ENCODE measurements at regions not wholly inside any gene's neighbourhood (a gene's known extent, or its start where the extent isn't known, plus 50 kb on each side); places are given as distances from the start of the nearest gene placed in this dataset.

DNA sequence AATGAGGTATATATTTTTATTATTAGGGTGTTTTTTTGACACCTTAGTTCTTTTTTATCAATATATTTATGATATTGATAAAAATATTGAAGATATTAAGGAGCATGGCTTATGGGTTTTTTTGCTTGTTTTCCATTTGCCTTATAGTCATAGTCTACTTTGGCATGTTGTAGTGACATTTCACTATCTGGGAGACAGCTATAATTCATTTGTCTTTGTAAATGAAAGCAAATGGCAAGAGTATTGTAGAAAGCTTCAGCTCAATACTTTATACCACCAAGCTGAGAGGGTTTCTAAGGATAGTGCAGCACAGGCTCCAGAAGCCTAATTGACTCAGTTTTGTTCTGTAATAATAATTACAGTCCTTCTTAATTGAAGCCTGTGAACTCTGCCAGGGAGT is 1182.3 kb downstream of the EFNA5 start:
- CTCF ChIA-PET (ENCODE audit: unreplicated experiment): no interaction called here
- no peak overlapping the region for H3K27ac ChIP-seq (ENCODE audit: low read depth, low read length, poor library complexity, severe bottlenecking)
- H3K9me3 ChIP-seq (ENCODE audit: low read length): no peaks in the 10 kb centered on the region
- H3K9me2 ChIP-seq (ENCODE audit: insufficient read depth, low read length): no peaks in the 10 kb centered on the region
- H3K4me2 ChIP-seq (ENCODE audit: low read length): no peak overlapping the region
- no peak for DNase-seq (ENCODE audit: low spot score)
- H3K79me2 ChIP-seq (ENCODE audit: insufficient read depth, low read depth, low read length): no peaks in the 10 kb centered on the region
- no peaks in the 10 kb centered on the region for H4K20me1 ChIP-seq (ENCODE audit: insufficient read depth, low read length)
- POLR2A ChIA-PET: interaction anchor here (0.6 to 0.9 kb wide), 2 partner anchors 11 to 567 kb away, joined by 3 read pairs; no protein-coding TSS in a partner anchor
- no peak overlapping the region for H3K4me3 ChIP-seq (ENCODE audit: low read depth, low read length, poor library complexity, severe bottlenecking)
- TF ChIP-seq EZH2phosphoT487 (IDR thresholded peaks at IDR 0.05; ENCODE audit: borderline replicate concordance, low read depth, low read length): no peak
- TF ChIP-seq, protein P1, sequence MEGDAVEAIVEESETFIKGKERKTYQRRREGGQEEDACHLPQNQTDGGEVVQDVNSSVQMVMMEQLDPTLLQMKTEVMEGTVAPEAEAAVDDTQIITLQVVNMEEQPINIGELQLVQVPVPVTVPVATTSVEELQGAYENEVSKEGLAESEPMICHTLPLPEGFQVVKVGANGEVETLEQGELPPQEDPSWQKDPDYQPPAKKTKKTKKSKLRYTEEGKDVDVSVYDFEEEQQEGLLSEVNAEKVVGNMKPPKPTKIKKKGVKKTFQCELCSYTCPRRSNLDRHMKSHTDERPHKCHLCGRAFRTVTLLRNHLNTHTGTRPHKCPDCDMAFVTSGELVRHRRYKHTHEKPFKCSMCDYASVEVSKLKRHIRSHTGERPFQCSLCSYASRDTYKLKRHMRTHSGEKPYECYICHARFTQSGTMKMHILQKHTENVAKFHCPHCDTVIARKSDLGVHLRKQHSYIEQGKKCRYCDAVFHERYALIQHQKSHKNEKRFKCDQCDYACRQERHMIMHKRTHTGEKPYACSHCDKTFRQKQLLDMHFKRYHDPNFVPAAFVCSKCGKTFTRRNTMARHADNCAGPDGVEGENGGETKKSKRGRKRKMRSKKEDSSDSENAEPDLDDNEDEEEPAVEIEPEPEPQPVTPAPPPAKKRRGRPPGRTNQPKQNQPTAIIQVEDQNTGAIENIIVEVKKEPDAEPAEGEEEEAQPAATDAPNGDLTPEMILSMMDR (conservative IDR thresholded peaks at IDR 0.05; ENCODE audit: low read length): no peak
- intact Hi-C loops (cut with micrococcal nuclease; ENCODE audit: unreplicated experiment): no loop called here
- no peaks in the 10 kb centered on the region for H3K4me1 ChIP-seq (ENCODE audit: insufficient read depth, low read length, poor library complexity, severe bottlenecking)
- H2AFZ ChIP-seq (ENCODE audit: low read length): no peak overlapping the region
- no TSS peak for BruUV-seq (replicated peaks)
- no peaks in the 10 kb centered on the region for H3K36me3 ChIP-seq (ENCODE audit: insufficient read depth, low read length)

DNA sequence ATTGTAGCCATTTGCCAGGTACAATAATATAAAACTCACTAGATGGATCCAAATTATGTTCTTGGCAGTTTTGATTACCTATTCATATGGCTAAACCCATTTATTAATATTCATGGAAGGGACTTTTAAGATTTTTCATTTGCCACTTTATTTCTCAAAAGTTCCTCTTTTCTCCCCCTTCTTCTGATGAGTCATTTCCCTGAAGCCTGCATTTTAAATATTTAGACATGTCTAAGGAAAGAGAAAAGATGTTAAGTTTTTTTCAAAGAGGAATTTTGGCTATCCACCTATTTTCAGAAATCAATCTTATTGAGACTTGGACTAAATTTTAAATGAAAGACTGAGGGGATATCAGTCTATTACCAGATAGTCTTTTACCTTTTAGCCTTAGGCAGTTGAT is 1189.4 kb downstream of the EFNA5 start:
- Histone ChIP-seq H2AFZ (ENCODE audit: low read length) (no peak overlapping the region), H3K9me2 (ENCODE audit: insufficient read depth, low read length) (no peaks in the 10 kb centered on the region), H3K9me3 (ENCODE audit: low read length) (no peaks in the 10 kb centered on the region), H4K20me1 (ENCODE audit: insufficient read depth, low read length) (no peaks in the 10 kb centered on the region), H3K79me2 (ENCODE audit: insufficient read depth, low read depth, low read length) (no peaks in the 10 kb centered on the region), H3K4me2 (ENCODE audit: low read length) (no peak overlapping the region), H3K27ac (ENCODE audit: low read depth, low read length, poor library complexity, severe bottlenecking) (no peak overlapping the region), H3K4me1 (ENCODE audit: insufficient read depth, low read length, poor library complexity, severe bottlenecking) (no peaks in the 10 kb centered on the region), H3K36me3 (ENCODE audit: insufficient read depth, low read length) (no peaks in the 10 kb centered on the region), H3K4me3 (ENCODE audit: low read depth, low read length, poor library complexity, severe bottlenecking) (no peak overlapping the region)
- BruUV-seq (replicated peaks): no TSS peak
- POLR2A ChIA-PET: no interaction called here
- intact Hi-C loops (cut with micrococcal nuclease; ENCODE audit: unreplicated experiment): no loop called here
- CTCF ChIA-PET (ENCODE audit: unreplicated experiment): no interaction called here
- TF ChIP-seq EZH2phosphoT487 (IDR thresholded peaks at IDR 0.05; ENCODE audit: borderline replicate concordance, low read depth, low read length): no peak
- TF ChIP-seq, protein P1 (conservative IDR thresholded peaks at IDR 0.05; ENCODE audit: low read length): no peak
- DNase-seq (ENCODE audit: low spot score): no peak

DNA sequence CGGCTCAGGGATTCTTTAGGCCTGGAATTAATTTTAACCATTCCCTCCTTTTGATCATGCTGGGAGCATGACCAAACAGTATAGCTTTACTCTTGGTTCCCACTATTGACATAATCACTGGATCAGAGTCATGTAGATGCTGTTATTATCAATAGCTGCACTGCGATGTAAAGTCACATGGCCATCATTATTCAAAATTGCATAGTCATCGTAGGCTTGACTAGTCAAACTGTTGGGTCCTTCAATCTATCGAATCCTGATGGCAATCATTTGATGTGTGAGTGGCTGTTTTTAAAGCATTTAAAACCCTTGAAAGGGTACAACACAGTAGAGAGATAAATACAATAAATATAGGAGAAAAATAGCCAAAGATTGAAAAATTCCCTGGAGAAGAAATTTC is 1194.1 kb downstream of the EFNA5 start:
- Histone ChIP-seq H3K4me2 (ENCODE audit: low read length) (no peak overlapping the region), H3K9me2 (ENCODE audit: insufficient read depth, low read length) (no peaks in the 10 kb centered on the region), H3K4me3 (ENCODE audit: low read depth, low read length, poor library complexity, severe bottlenecking) (no peak overlapping the region), H3K4me1 (ENCODE audit: insufficient read depth, low read length, poor library complexity, severe bottlenecking) (no peaks in the 10 kb centered on the region), H4K20me1 (ENCODE audit: insufficient read depth, low read length) (no peaks in the 10 kb centered on the region), H3K36me3 (ENCODE audit: insufficient read depth, low read length) (no peaks in the 10 kb centered on the region), H3K27ac (ENCODE audit: low read depth, low read length, poor library complexity, severe bottlenecking) (no peak overlapping the region), H3K79me2 (ENCODE audit: insufficient read depth, low read depth, low read length) (no peaks in the 10 kb centered on the region), H3K9me3 (ENCODE audit: low read length) (no peaks in the 10 kb centered on the region), H2AFZ (ENCODE audit: low read length) (no peak overlapping the region)
- ChIA-PET CTCF (ENCODE audit: unreplicated experiment) (no interaction called here), POLR2A (interaction anchor here (0.7 to 1.2 kb wide), 4 partner anchors 10 to 154 kb away, joined by 3 to 5 read pairs (median 4); no protein-coding TSS in a partner anchor)
- TF ChIP-seq, protein P1 (conservative IDR thresholded peaks at IDR 0.05; ENCODE audit: low read length): no peak
- TF ChIP-seq EZH2phosphoT487 (IDR thresholded peaks at IDR 0.05; ENCODE audit: borderline replicate concordance, low read depth, low read length): no peak
- intact Hi-C loops (cut with micrococcal nuclease; ENCODE audit: unreplicated experiment): no loop called here
- no peak for DNase-seq (ENCODE audit: low spot score)
- no TSS peak for BruUV-seq (replicated peaks)
